Suprapubic skin (tissue), 3 donors: ENCODE measurements at regions not wholly inside any gene's neighbourhood (a gene's known extent, or its start where the extent isn't known, plus 50 kb on each side); places are given as distances from the start of the nearest gene placed in this dataset.

Experiments used
- EP300 ChIP-seq: sonication (generic); formaldehyde crosslinking; IDR thresholded peaks from one replicate; pipeline ENCODE4 v1.6.1; 2017; ENCODE audit warnings: antibody characterized with exemption
- POLR2A ChIP-seq, 2 donors: fragments of 450-650 bp; IDR thresholded peaks; one replicate each; pipeline ENCODE4 v1.6.1; 2017; ENCODE audit warnings: antibody characterized with exemption in 2 of 2, mild to moderate bottlenecking in 2 of 2, moderate library complexity in 2 of 2
- TF ChIP-seq, protein P1 (sequence below), 2 donors: fragments of 200-600 bp in 1 of 2; fragments of 450-650 bp in 1 of 2; sonication (generic) in 1 of 2; IDR thresholded peaks; one replicate each; pipeline ENCODE4 v1.5.1; 2016 to 2019; ENCODE audit warnings: antibody characterized with exemption in 2 of 2, mild to moderate bottlenecking in 1 of 2, moderate library complexity in 1 of 2

DNA sequence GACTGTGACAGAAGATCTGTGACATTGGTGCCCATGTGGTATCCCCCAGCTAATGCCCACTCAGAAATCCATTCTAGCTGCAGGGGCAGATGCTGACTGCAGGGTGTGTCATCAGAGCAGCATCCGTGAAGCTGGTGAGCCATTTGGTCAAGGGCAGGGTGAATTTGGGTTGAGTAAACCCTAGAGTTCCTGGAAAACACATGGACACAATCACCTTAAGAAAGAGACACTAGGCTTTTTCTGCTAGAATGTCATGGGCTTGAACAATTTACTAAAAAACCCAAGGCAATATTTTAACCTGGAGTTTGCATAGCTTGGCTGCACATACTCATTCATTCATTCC, 100.0 kb downstream of the ADAMTS15 start:
- no peak for TF ChIP-seq POLR2A (IDR thresholded peaks at IDR 0.05)
- TF ChIP-seq, protein P1, sequence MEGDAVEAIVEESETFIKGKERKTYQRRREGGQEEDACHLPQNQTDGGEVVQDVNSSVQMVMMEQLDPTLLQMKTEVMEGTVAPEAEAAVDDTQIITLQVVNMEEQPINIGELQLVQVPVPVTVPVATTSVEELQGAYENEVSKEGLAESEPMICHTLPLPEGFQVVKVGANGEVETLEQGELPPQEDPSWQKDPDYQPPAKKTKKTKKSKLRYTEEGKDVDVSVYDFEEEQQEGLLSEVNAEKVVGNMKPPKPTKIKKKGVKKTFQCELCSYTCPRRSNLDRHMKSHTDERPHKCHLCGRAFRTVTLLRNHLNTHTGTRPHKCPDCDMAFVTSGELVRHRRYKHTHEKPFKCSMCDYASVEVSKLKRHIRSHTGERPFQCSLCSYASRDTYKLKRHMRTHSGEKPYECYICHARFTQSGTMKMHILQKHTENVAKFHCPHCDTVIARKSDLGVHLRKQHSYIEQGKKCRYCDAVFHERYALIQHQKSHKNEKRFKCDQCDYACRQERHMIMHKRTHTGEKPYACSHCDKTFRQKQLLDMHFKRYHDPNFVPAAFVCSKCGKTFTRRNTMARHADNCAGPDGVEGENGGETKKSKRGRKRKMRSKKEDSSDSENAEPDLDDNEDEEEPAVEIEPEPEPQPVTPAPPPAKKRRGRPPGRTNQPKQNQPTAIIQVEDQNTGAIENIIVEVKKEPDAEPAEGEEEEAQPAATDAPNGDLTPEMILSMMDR (IDR thresholded peaks at IDR 0.05) = no peak
- no peak for TF ChIP-seq EP300
